ENCODE measurements at regions not wholly inside any gene's neighbourhood (a gene's known extent, or its start where the extent isn't known, plus 50 kb on each side); places are given as distances from the start of the nearest gene placed in this dataset.

GRCh38 chr5:62786099-62786498 is 207.5 kb downstream of the LRRC70 start:
- TF ChIP-seq, protein P1, sequence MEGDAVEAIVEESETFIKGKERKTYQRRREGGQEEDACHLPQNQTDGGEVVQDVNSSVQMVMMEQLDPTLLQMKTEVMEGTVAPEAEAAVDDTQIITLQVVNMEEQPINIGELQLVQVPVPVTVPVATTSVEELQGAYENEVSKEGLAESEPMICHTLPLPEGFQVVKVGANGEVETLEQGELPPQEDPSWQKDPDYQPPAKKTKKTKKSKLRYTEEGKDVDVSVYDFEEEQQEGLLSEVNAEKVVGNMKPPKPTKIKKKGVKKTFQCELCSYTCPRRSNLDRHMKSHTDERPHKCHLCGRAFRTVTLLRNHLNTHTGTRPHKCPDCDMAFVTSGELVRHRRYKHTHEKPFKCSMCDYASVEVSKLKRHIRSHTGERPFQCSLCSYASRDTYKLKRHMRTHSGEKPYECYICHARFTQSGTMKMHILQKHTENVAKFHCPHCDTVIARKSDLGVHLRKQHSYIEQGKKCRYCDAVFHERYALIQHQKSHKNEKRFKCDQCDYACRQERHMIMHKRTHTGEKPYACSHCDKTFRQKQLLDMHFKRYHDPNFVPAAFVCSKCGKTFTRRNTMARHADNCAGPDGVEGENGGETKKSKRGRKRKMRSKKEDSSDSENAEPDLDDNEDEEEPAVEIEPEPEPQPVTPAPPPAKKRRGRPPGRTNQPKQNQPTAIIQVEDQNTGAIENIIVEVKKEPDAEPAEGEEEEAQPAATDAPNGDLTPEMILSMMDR (IDR thresholded peaks at IDR 0.05; ENCODE audit: low read length) = no peak
- TF ChIP-seq EZH2 (IDR thresholded peaks at IDR 0.05; ENCODE audit: borderline replicate concordance, low read length) = no peak

All from OCI-LY1 (cell line).